ENCODE measurements at regions not wholly inside any gene's neighbourhood (a gene's known extent, or its start where the extent isn't known, plus 50 kb on each side); places are given as distances from the start of the nearest gene placed in this dataset.

DNA sequence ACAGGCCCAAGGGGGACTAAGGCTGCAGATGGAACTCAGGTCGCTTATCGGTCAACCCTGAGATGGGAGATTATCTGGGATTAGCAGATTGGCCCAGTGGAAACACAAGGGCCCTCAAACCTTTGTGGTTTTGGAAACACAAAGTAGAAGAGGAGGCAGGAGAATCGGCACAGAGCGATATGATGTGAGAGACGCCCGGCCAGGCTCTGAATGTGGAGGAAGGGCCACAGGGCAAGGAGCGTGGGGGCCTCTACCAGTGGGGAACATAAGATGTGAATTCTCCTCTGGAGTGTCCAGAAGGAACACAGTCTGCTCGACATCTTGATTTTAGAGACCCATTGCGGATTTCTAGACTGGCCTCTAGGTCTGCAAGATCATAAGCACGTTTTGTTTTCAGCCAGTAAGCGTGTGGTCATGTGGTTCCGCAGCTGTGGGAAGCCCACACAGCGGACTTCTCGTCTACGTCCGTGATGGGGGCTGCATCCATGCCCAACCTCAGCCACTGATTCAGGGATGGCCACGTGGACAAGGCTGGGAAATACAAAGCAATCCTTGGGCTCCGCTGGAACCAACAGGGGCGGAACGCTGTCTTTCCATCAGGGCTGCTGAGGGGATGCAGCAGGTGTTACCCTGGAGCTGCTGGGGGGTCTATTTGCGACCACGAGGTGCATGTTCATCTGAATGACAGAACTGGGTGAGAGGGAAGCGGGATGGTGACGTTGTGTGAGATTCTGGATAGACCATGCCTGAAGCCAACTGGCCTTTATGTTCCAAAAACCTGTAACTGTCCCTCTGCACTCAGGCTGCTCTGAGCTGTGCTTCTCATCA lies 127.6 kb upstream of the PMEPA1 start:
- TF ChIP-seq, protein P1, sequence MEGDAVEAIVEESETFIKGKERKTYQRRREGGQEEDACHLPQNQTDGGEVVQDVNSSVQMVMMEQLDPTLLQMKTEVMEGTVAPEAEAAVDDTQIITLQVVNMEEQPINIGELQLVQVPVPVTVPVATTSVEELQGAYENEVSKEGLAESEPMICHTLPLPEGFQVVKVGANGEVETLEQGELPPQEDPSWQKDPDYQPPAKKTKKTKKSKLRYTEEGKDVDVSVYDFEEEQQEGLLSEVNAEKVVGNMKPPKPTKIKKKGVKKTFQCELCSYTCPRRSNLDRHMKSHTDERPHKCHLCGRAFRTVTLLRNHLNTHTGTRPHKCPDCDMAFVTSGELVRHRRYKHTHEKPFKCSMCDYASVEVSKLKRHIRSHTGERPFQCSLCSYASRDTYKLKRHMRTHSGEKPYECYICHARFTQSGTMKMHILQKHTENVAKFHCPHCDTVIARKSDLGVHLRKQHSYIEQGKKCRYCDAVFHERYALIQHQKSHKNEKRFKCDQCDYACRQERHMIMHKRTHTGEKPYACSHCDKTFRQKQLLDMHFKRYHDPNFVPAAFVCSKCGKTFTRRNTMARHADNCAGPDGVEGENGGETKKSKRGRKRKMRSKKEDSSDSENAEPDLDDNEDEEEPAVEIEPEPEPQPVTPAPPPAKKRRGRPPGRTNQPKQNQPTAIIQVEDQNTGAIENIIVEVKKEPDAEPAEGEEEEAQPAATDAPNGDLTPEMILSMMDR (IDR thresholded peaks at IDR 0.05; ENCODE audit: low read depth, low read length) = no peak
- no peak for DNase-seq (ENCODE audit: low read depth, low spot score)
- in situ Hi-C loops (cut with HindIII; ENCODE audit: low sequenced_read_pairs) = no loop called here
- no peak overlapping the region for H3K4me3 ChIP-seq (ENCODE audit: low read depth, low read length)

DNA sequence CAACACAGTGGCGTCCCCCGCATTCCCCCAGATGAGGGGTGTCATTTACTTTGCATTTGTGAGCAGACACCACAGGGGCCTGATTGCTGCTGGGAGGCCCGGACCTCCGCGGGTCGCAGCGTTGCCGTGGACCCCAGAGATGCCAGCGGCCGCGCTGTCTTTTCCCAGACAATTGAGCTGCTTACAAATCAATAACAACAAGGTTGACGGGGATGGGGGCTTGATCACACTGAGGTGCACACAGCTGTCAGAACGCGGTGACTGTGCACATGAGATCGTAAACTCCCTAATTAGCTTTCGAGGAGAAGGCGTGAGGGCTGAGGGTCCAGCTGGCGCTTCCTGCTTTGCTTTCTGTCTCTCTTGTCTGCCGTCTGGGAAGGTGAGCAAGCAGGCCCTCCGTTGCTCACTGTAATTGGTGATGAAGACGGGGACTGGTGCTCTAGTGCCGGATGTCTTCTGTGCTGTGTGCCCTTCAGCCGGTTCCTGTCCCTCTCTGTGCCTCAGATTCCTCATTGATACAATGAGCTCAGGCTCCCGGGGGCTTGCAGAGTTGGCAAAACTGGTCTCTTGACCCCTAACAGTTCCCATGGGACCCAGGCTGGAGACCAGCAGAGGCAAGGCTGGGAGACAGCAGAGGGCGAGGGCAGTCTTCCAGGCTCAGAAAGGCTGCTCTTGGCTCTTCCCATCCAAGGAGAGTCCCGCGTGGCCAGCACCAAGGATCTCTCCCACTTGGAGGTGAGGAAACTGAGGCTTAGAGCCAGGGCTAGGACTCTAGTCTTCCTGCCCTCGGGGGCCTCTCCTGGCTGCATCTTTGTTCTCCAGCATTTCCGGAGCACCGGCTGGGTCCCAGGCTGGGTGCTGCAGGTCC lies 126.0 kb upstream of the PMEPA1 start:
- no peak for DNase-seq (ENCODE audit: low read depth, low spot score)
- in situ Hi-C loops (cut with HindIII; ENCODE audit: low sequenced_read_pairs) = no loop called here
- TF ChIP-seq, protein P1 (IDR thresholded peaks at IDR 0.05; ENCODE audit: low read depth, low read length) = no peak
- no peak overlapping the region for H3K4me3 ChIP-seq (ENCODE audit: low read depth, low read length)

DNA sequence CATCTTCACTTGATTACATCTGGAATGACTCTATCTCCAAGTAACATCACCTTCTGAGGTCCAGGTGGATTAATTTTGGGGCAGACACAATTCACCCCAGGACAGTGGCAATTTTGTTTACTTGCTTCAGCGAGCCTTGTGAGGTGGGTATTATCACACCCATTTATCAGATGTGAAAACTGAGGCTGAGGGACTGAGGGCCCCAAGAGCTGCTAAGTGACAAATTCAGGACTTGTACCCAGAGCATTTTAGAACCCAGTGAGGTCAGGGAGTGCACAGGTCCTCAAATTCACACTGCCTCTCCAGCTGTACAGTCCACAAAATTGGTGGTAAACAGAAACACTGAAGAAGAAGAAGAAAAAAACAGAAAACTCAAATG lies 125.2 kb upstream of the PMEPA1 start:
- H3K4me3 ChIP-seq (ENCODE audit: low read depth, low read length) = no peak overlapping the region
- in situ Hi-C loops (cut with HindIII; ENCODE audit: low sequenced_read_pairs) = no loop called here

DNA sequence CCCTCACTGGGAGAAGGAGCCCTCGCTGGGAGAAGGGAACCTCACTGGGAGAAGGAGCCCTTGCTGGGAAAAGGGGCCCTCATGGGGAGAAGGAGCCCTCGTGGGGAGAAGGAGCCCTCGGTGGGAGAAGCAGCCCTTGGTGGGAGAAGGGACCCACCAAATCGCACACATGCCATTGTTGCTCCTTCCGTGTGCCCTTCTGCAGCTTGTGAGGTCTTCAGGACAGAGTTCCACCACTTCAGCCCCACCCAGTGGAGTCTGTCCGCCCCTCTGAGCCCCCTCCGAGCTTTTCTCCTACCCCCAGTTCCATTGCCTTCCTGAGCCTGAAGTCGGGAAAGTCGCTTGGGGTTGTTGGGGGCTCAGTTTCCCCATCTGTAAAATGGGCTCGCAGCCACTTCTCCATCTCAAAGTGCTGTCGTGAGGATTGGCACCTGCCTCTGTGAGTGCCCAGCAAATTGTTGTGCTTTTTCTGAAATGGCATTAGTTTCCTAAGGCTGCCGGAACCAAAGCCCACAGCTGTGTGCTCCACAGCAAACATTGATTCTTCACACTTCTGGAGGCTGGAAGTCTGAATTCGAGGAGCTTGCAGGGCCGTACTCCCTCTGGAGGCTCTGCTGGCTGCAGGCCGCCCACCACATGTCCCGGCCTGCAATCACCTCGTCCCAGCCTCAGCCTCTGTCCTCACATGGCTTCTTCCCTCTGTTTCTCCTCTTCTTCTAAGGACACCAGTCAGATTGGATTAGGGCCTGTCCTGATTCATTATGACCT lies 124.7 kb upstream of the PMEPA1 start:
- TF ChIP-seq, protein P1 (IDR thresholded peaks at IDR 0.05; ENCODE audit: low read depth, low read length) = no peak
- in situ Hi-C loops (cut with HindIII; ENCODE audit: low sequenced_read_pairs) = no loop called here
- DNase-seq (ENCODE audit: low read depth, low spot score) = no peak
- H3K4me3 ChIP-seq (ENCODE audit: low read depth, low read length) = no peak overlapping the region

More for the DNA sequence above, 125.2 kb upstream of the PMEPA1 start:
- TF ChIP-seq, protein P1 (IDR thresholded peaks at IDR 0.05; ENCODE audit: low read depth, low read length) = no peak
- no peak for DNase-seq (ENCODE audit: low read depth, low spot score)

DNA sequence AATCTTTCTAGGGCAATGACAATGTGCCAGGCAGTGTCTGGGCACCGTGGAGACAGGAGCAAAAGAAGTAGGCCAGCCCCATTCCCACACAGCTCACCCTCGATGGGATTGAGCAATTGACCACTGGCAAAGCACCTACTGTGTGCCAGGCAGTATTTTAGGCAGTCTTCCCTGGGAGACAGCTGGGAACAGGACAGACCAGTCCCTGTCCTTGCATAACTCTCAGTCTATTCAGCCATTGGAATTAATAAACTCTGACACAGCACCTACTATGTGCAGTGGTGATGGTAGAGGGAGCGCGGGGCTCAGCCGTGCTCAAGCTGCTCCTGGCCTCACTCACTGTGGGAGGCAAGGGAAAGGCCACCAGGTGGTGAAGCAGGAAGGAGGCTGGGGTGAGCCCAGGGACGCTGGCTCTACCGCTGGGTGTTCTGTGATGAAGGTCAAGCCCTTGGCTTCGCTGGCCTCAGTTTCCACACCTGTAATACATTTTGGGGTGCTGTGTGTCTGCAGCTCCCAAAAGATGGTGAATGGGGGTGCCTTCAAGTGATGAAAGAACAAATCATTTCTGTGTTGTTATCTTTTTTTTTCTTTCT lies 122.3 kb upstream of the PMEPA1 start:
- TF ChIP-seq, protein P1 (IDR thresholded peaks at IDR 0.05; ENCODE audit: low read depth, low read length) = no peak
- H3K4me3 ChIP-seq (ENCODE audit: low read depth, low read length) = no peak overlapping the region
- in situ Hi-C loops (cut with HindIII; ENCODE audit: low sequenced_read_pairs) = no loop called here
- no peak for DNase-seq (ENCODE audit: low read depth, low spot score)
